IMR-90 (cell line): ENCODE measurements at regions not wholly inside any gene's neighbourhood (a gene's known extent, or its start where the extent isn't known, plus 50 kb on each side); places are given as distances from the start of the nearest gene placed in this dataset.

Experiments
- ATAC-seq: fragments of 200-7000 bp; cut with Tn5 transposase; 2 replicates; pipeline ENCODE4 v1.9.1; 2020; ENCODE audit warnings: low read depth, mild to moderate bottlenecking, moderate library complexity
- BruUV-seq: library from RNA; stranded (reverse); fragments of 400-500 nt; replicated peaks from 2 replicates; lab custom pipeline; 2021; lab: Mats Ljungman, UMichigan
- CTCF ChIA-PET: fragments of 300-600 bp; formaldehyde crosslinking; extraction: SDS; loops from one replicate; lab custom pipeline; 2021; ENCODE audit warnings: antibody characterized with exemption; lab: Yijun Ruan, JAX
- POLR2A ChIA-PET: fragments of 300-600 bp; sonication (Branson Sonifier 250); formaldehyde crosslinking; loops from one replicate; lab custom pipeline; 2022; ENCODE audit warnings: antibody characterized with exemption; ENCODE audit not compliant: unreplicated experiment; lab: Charles Lee
- DNase-seq: peaks from one replicate; pipeline ENCODE4 v3.0.0; 2013
- H2AFZ ChIP-seq: replicated peaks from 2 replicates; pipeline ENCODE3; 2013; ENCODE audit warnings: low read length, mild to moderate bottlenecking; ENCODE audit not compliant: poor library complexity
- H2AK5ac ChIP-seq: 2 replicates; pipeline ENCODE4 v1.6.1; 2013; ENCODE audit warnings: low read depth, low read length, inconsistent platforms
- H2AK9ac ChIP-seq: replicated peaks from 2 replicates; pipeline ENCODE3; 2013; ENCODE audit warnings: mild to moderate bottlenecking, low read depth, low read length, moderate library complexity; ENCODE audit not compliant: poor library complexity
- H2BK120ac ChIP-seq: 2 replicates; pipeline ENCODE4 v1.6.1; 2013; ENCODE audit warnings: low read depth, low read length, inconsistent platforms
- H2BK15ac ChIP-seq: 3 replicates; pipeline ENCODE4 v1.6.1; 2013; ENCODE audit warnings: low read depth, low read length, inconsistent platforms
- H2BK20ac ChIP-seq: 2 replicates; pipeline ENCODE4 v1.6.1; 2013; ENCODE audit warnings: low read depth, mild to moderate bottlenecking, inconsistent platforms, low read length, moderate library complexity
- H2BK5ac ChIP-seq: 2 replicates; pipeline ENCODE4 v1.6.1; 2013; ENCODE audit warnings: mild to moderate bottlenecking, low read depth, low read length, inconsistent platforms; ENCODE audit not compliant: poor library complexity, severe bottlenecking
- H3K14ac ChIP-seq: replicated peaks from 2 replicates; pipeline ENCODE4 v1.6.1; 2013; ENCODE audit warnings: low read depth, low read length, inconsistent platforms
- H3K18ac ChIP-seq: 2 replicates; pipeline ENCODE4 v1.6.1; 2013; ENCODE audit warnings: low read depth, low read length, control low read depth
- H3K23ac ChIP-seq: 2 replicates; pipeline ENCODE4 v1.6.1; 2013; ENCODE audit warnings: low read depth, low read length, inconsistent platforms
- H3K27ac ChIP-seq: 2 replicates; pipeline ENCODE4 v1.5.1; 2013; ENCODE audit warnings: mild to moderate bottlenecking, control low read depth, low read length; ENCODE audit not compliant: insufficient read depth
- H3K27me3 ChIP-seq: 2 replicates; pipeline ENCODE4 v1.6.1; 2013; ENCODE audit warnings: low read length; ENCODE audit not compliant: control insufficient read depth, insufficient read depth
- H3K36me3 ChIP-seq: 2 replicates; pipeline ENCODE4 v1.6.1; 2013; ENCODE audit warnings: low read length, mixed read lengths; ENCODE audit not compliant: control insufficient read depth, insufficient read depth
- H3K4ac ChIP-seq: 2 replicates; pipeline ENCODE4 v1.6.1; 2013; ENCODE audit warnings: low read depth, low read length, inconsistent platforms
- H3K4me1 ChIP-seq: 2 replicates; pipeline ENCODE4 v1.6.1; 2013; ENCODE audit warnings: low read length, mixed read lengths; ENCODE audit not compliant: control insufficient read depth, insufficient read depth
- H3K4me2 ChIP-seq: 2 replicates; pipeline ENCODE4 v1.6.1; 2013; ENCODE audit warnings: low read depth, mild to moderate bottlenecking, control low read depth, low read length, moderate library complexity
- H3K4me3 ChIP-seq: 2 replicates; pipeline ENCODE4 v1.5.1; 2013; ENCODE audit warnings: low read depth, mild to moderate bottlenecking, control low read depth, low read length, moderate library complexity; ENCODE audit not compliant: insufficient read depth
- H3K56ac ChIP-seq: 2 replicates; pipeline ENCODE4 v1.6.1; 2013; ENCODE audit warnings: low read length, inconsistent platforms; ENCODE audit not compliant: insufficient read depth; ENCODE audit errors: extremely low read depth
- H3K79me1 ChIP-seq, 2 experiments: 2 replicates each; pipeline ENCODE4 v1.6.1; 2013; ENCODE audit warnings: low read length in 2 of 2, inconsistent platforms in 1 of 2, low read depth in 1 of 2
- H3K9ac ChIP-seq: 2 replicates; pipeline ENCODE4 v1.6.1; 2013; ENCODE audit warnings: low read depth, low read length, control low read depth
- H3K9me1 ChIP-seq: 2 replicates; pipeline ENCODE4 v1.6.1; 2013; ENCODE audit warnings: low read length, inconsistent platforms; ENCODE audit not compliant: insufficient read depth
- H3K9me3 ChIP-seq: 2 replicates; pipeline ENCODE4 v1.6.1; 2013; ENCODE audit warnings: low read length; ENCODE audit not compliant: control insufficient read depth, insufficient read depth
- H4K20me1 ChIP-seq: 2 replicates; pipeline ENCODE4 v1.6.1; 2013; ENCODE audit warnings: low read length, inconsistent platforms; ENCODE audit not compliant: insufficient read depth
- H4K5ac ChIP-seq: 2 replicates; pipeline ENCODE4 v1.6.1; 2013; ENCODE audit warnings: mild to moderate bottlenecking, low read depth, low read length, control low read depth
- H4K8ac ChIP-seq, 2 experiments: 2 replicates each; pipeline ENCODE4 v1.6.1; 2013; ENCODE audit warnings: low read depth in 2 of 2, low read length in 2 of 2, control low read depth in 1 of 2, inconsistent platforms in 1 of 2
- H4K91ac ChIP-seq: 2 replicates; pipeline ENCODE4 v1.6.1; 2013; ENCODE audit warnings: low read depth, low read length, inconsistent platforms; ENCODE audit not compliant: insufficient read depth
- BHLHE40 ChIP-seq: fragments of 150-350 bp; IDR thresholded peaks from 2 replicates; pipeline ENCODE4 v1.6.1; 2016; ENCODE audit warnings: mild to moderate bottlenecking, low read depth, low read length
- CEBPB ChIP-seq: IDR thresholded peaks from 2 replicates; pipeline ENCODE4 v1.6.1; 2012; ENCODE audit warnings: low read depth, low read length, improper control_type of control experiment
- CHD1 ChIP-seq: IDR thresholded peaks from 2 replicates; pipeline ENCODE4 v1.6.1; 2012; ENCODE audit warnings: low read depth, low read length, improper control_type of control experiment
- CTCF ChIP-seq: conservative IDR thresholded peaks from 2 replicates; pipeline ENCODE4 v1.5.1; 2012; ENCODE audit warnings: mild to moderate bottlenecking, low read depth, low read length, improper control_type of control experiment
- ELK1 ChIP-seq: fragments of 150-350 bp; IDR thresholded peaks from 2 replicates; pipeline ENCODE4 v1.6.1; 2016; ENCODE audit warnings: low read depth, mild to moderate bottlenecking, low read length, moderate library complexity, borderline replicate concordance
- FOS ChIP-seq: fragments of 150-350 bp; IDR thresholded peaks from 2 replicates; pipeline ENCODE4 v1.6.1; 2016; ENCODE audit warnings: low read depth, low read length
- MAFK ChIP-seq: IDR thresholded peaks from 2 replicates; pipeline ENCODE4 v1.6.1; 2012; ENCODE audit warnings: low read depth, low read length, improper control_type of control experiment
- MXI1 ChIP-seq: IDR thresholded peaks from 2 replicates; pipeline ENCODE4 v1.6.1; 2012; ENCODE audit warnings: low read depth, mild to moderate bottlenecking, low read length, moderate library complexity, borderline replicate concordance
- NFE2L2 ChIP-seq: fragments of 150-350 bp; IDR thresholded peaks from 2 replicates; pipeline ENCODE4 v1.6.1; 2016; ENCODE audit warnings: low read depth, mild to moderate bottlenecking, low read length
- POLR2A ChIP-seq: IDR thresholded peaks from 2 replicates; pipeline ENCODE4 v1.6.1; 2012; ENCODE audit warnings: mild to moderate bottlenecking, low read depth, low read length
- RAD21 ChIP-seq: IDR thresholded peaks from 2 replicates; pipeline ENCODE4 v1.6.1; 2012; ENCODE audit warnings: low read length, improper control_type of control experiment
- RFX5 ChIP-seq: IDR thresholded peaks from 2 replicates; pipeline ENCODE4 v1.8.0; 2012; ENCODE audit warnings: low read depth, mild to moderate bottlenecking, low read length, moderate library complexity
- SMC3 ChIP-seq: fragments of 150-350 bp; IDR thresholded peaks from 2 replicates; pipeline ENCODE4 v1.6.1; 2016; ENCODE audit warnings: low read depth, mild to moderate bottlenecking, antibody characterized with exemption, low read length, moderate library complexity
- USF2 ChIP-seq: fragments of 150-350 bp; IDR thresholded peaks from 2 replicates; pipeline ENCODE4 v1.6.1; 2017; ENCODE audit warnings: mild to moderate bottlenecking, antibody characterized with exemption, low read length, low read depth
- WGBS, 2 experiments: methylation state at CpG; one replicate each; pipeline versions ENCODE4 v1.1.5 to v1.1.7; 2013; ENCODE audit warnings: missing lambda C conversion rate in 2 of 2; ENCODE audit not compliant: insufficient read length in 1 of 2; ENCODE audit errors: extremely low coverage in 2 of 2; 5-methylcytosine and 5-hydroxymethylcytosine counted together
- dilution Hi-C: fragments of 300-500 bp; cut with HindIII; formaldehyde crosslinking; loops from one replicate; pipeline ENCODE4 v1.14.3; 2018; ENCODE audit warnings: low sequenced_read_pairs; ENCODE audit not compliant: unreplicated experiment
- in situ Hi-C: fragments of 300-500 bp; cut with MboI; formaldehyde crosslinking; loops from 3 replicates; pipeline ENCODE4 v1.14.3; 2019; ENCODE audit warnings: low sequenced_read_pairs, inconsistent platforms, mixed read lengths
- intact Hi-C: fragments of 100-400 bp; cut with micrococcal nuclease; formaldehyde crosslinking; loops from 2 replicates; pipeline ENCODE4 v1.10.0; 2022

- WGBS, 2 experiments: no CpG with 5 or more reads among the region's 3 CpGs
- ChIA-PET CTCF (interaction anchor here (1.0 kb wide), 1 partner anchor 26 kb away, joined by 3 read pairs; no protein-coding TSS in a partner anchor), POLR2A (no interaction called here)
These were observed 479.1 kb upstream of the ZMIZ1 start for GRCh38 chr10:78589687-78590086.

More at GRCh38 chr10:78589687-78590086, 479.1 kb upstream of the ZMIZ1 start:
- BruUV-seq: no TSS peak
- Histone ChIP-seq H3K14ac (no peak overlapping the region), H3K9ac (no peak overlapping the region), H3K27ac (no peak overlapping the region), H4K8ac (no peak overlapping the region), H4K20me1 (0 out of 2 replicates have a peak, but pooled peaks cover 3% of the 10 kb centered on the region), H2AFZ (no peak overlapping the region), H2BK20ac (no peak overlapping the region), H3K4ac (no peak overlapping the region), H3K23ac (no peak overlapping the region), H3K9me3 (no peaks in the 10 kb centered on the region), H3K4me3 (no peak overlapping the region), H4K91ac (no peak overlapping the region), H3K79me1 (no peaks in the 10 kb centered on the region), H3K56ac (no peak overlapping the region), H3K27me3 (peaks cover 10% of the 10 kb centered on the region), H3K18ac (no peak overlapping the region; the same call in 1 of the 2 replicates), H2BK120ac (no peak overlapping the region), H4K5ac (no peak overlapping the region), H2BK5ac (no peak overlapping the region), H3K4me2 (no peak overlapping the region), H2AK9ac (no peak overlapping the region), H3K36me3 (no peaks in the 10 kb centered on the region), H3K4me1 (peaks cover 9% of the 10 kb centered on the region), H2BK15ac (no peak overlapping the region), H2AK5ac (no peak overlapping the region), H3K9me1 (peaks cover 3% of the 10 kb centered on the region; the same call in 1 of the 2 replicates)
- no peak for ATAC-seq
- dilution Hi-C loops (no loop called here), in situ Hi-C loops (no loop called here), intact Hi-C loops (no loop called here)
- no peak for DNase-seq
- TF ChIP-seq BHLHE40 (no peak), MAFK (no peak), USF2 (no peak), POLR2A (no peak), CHD1 (no peak), CTCF (no peak), MXI1 (no peak), RAD21 (no peak), CEBPB (no peak), RFX5 (no peak), NFE2L2 (no peak), ELK1 (no peak), SMC3 (no peak), FOS (no peak)
